K562 (cell line): ENCODE measurements at regions not wholly inside any gene's neighbourhood (a gene's known extent, or its start where the extent isn't known, plus 50 kb on each side); places are given as distances from the start of the nearest gene placed in this dataset.

Source experiments
- BDP1 ChIP-seq: IDR thresholded peaks from 3 replicates; pipeline ENCODE4 v1.6.1; 2011; ENCODE audit not compliant: insufficient read length, insufficient read depth
- CHD1 ChIP-seq: fragments of 200-600 bp; sonication (generic); IDR thresholded peaks from one replicate; pipeline ENCODE4 v1.6.1; 2012; ENCODE audit warnings: mild to moderate bottlenecking, moderate library complexity, low read length, inconsistent platforms
- CHD2 ChIP-seq: IDR thresholded peaks from 2 replicates; pipeline ENCODE4 v1.6.1; 2011; ENCODE audit warnings: low read depth, low read length
- CTCF ChIP-seq, 3 experiments: IDR thresholded peaks in 2 of 3; conservative IDR thresholded peaks in 1 of 3; 2 replicates each; pipeline ENCODE4 v1.5.1; 2011 to 2012; ENCODE audit warnings: low read length in 3 of 3, mild to moderate bottlenecking in 3 of 3, control low read depth in 2 of 3, improper control_type of control experiment in 1 of 3, inconsistent platforms in 1 of 3, low read depth in 1 of 3, mixed read lengths in 1 of 3, moderate library complexity in 1 of 3; ENCODE audit not compliant: insufficient read depth in 2 of 3
- EP300 ChIP-seq: IDR thresholded peaks from 2 replicates; pipeline ENCODE4 v1.6.1; 2012; ENCODE audit warnings: low read length, improper control_type of control experiment
- MECOM ChIP-seq: fragments of 250-450 bp; sonication (Bioruptor Pico); IDR thresholded peaks from 2 replicates; pipeline ENCODE4 v1.8.0; 2022; ENCODE audit warnings: inconsistent platforms
- MXI1 ChIP-seq: IDR thresholded peaks from 2 replicates; pipeline ENCODE4 v1.6.1; 2011; ENCODE audit warnings: low read depth, mild to moderate bottlenecking, improper control_type of control experiment, low read length
- SNRNP70 ChIP-seq: fragments of 200-400 bp; formaldehyde crosslinking; optimal IDR thresholded peaks from 2 replicates; pipeline ENCODE3; 2017; ENCODE audit warnings: low read depth, low read length
- SPI1 ChIP-seq: IDR thresholded peaks from 2 replicates; pipeline ENCODE4 v1.6.1; 2011; ENCODE audit warnings: low read depth, low read length, control low read depth, borderline replicate concordance
- TEAD2 ChIP-seq: fragments of 450-650 bp; IDR thresholded peaks from 2 replicates; pipeline ENCODE4 v1.6.1; 2016; ENCODE audit warnings: missing genetic modification characterization, control low read depth, missing compliant biosample characterization
- TRIM28 ChIP-seq: fragments of 450-650 bp; IDR thresholded peaks from 2 replicates; pipeline ENCODE4 v1.6.1; 2017
- ZNF121 ChIP-seq: sonication (generic); formaldehyde crosslinking; conservative IDR thresholded peaks from 2 replicates; pipeline ENCODE4 v1.8.0; 2022; ENCODE audit warnings: missing genetic modification reagents
- ZNF407 ChIP-seq: fragments of 450-650 bp; IDR thresholded peaks from 2 replicates; pipeline ENCODE4 v1.6.1; 2016; ENCODE audit warnings: low read depth
- TF ChIP-seq, protein P1 (sequence below): fragments of 250-450 bp; sonication (Bioruptor Pico); IDR thresholded peaks from 2 replicates; pipeline ENCODE4 v1.4.0; 2020; ENCODE audit warnings: mild to moderate bottlenecking, moderate library complexity

GRCh38 chr3:188047536-188047935 is 106.4 kb upstream of the LPP start:
- no peak for TF ChIP-seq MXI1
- no peak for TF ChIP-seq SNRNP70
- TF ChIP-seq ZNF121 (CRISPR knock-in tag): no peak
- no peak for TF ChIP-seq CTCF (IDR thresholded peaks at IDR 0.05 in 2 of 3, conservative IDR thresholded peaks at IDR 0.05 in 1 of 3; ENCODE audit: insufficient read depth in 2 of 3, low read depth in 1 of 3, low read length in 3 of 3)
- TF ChIP-seq, protein P1, sequence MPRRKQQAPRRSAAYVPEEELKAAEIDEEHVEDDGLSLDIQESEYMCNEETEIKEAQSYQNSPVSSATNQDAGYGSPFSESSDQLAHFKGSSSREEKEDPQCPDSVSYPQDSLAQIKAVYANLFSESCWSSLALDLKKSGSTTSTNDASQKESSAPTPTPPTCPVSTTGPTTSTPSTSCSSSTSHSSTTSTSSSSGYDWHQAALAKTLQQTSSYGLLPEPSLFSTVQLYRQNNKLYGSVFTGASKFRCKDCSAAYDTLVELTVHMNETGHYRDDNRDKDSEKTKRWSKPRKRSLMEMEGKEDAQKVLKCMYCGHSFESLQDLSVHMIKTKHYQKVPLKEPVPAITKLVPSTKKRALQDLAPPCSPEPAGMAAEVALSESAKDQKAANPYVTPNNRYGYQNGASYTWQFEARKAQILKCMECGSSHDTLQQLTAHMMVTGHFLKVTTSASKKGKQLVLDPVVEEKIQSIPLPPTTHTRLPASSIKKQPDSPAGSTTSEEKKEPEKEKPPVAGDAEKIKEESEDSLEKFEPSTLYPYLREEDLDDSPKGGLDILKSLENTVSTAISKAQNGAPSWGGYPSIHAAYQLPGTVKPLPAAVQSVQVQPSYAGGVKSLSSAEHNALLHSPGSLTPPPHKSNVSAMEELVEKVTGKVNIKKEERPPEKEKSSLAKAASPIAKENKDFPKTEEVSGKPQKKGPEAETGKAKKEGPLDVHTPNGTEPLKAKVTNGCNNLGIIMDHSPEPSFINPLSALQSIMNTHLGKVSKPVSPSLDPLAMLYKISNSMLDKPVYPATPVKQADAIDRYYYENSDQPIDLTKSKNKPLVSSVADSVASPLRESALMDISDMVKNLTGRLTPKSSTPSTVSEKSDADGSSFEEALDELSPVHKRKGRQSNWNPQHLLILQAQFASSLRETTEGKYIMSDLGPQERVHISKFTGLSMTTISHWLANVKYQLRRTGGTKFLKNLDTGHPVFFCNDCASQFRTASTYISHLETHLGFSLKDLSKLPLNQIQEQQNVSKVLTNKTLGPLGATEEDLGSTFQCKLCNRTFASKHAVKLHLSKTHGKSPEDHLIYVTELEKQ (CRISPR knock-in tag): no peak
- TF ChIP-seq TEAD2 (tag): no peak
- no peak for TF ChIP-seq CHD1
- no peak for TF ChIP-seq TRIM28
- no peak for TF ChIP-seq ZNF407
- TF ChIP-seq CHD2: no peak
- no peak for TF ChIP-seq BDP1
- no peak for TF ChIP-seq MECOM (CRISPR knock-in tag)
- no peak for TF ChIP-seq SPI1
- no peak for TF ChIP-seq EP300
